ENCODE measurements at regions not wholly inside any gene's neighbourhood (a gene's known extent, or its start where the extent isn't known, plus 50 kb on each side); places are given as distances from the start of the nearest gene placed in this dataset.

DNA sequence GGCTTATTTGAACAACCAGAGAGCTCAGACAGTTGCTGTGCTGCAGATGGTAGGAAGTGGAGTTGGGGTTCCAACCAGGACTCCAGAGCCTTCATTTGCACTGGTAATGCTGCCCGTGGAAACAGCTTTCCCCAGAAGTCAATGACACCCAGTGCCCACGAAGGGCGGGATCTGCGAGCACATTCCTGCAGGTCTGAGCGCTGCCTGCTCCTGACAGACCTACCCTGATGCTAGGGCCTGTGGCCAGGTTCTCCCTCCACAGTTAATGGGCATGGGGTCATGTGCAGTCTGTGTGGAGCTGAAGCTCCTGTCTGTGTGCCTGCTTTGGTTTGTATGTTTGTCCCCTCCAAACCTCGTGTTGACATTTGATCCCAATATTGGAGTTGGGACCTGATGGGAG lies 299.0 kb upstream of the HS6ST1 start:
- Histone ChIP-seq H3K9me2 (replicated peaks; ENCODE audit: insufficient read depth, low read length) (no peaks in the 10 kb centered on the region), H3K36me3 (replicated peaks; ENCODE audit: insufficient read depth, low read length) (no peaks in the 10 kb centered on the region), H3F3A (ENCODE audit: insufficient read depth, low read length) (no peaks in the 10 kb centered on the region), H2AFZ (ENCODE audit: low read length) (no peak overlapping the region), H3K9ac (ENCODE audit: low read length) (no peak overlapping the region), H3K4me2 (ENCODE audit: low read depth, low read length) (no peak overlapping the region), H3K79me2 (ENCODE audit: low read length) (no peaks in the 10 kb centered on the region), H4K20me1 (ENCODE audit: insufficient read depth, low read length) (no peaks in the 10 kb centered on the region), H3K9me3 (replicated peaks; ENCODE audit: insufficient read depth, low read length) (no peaks in the 10 kb centered on the region), H3K4me1 (ENCODE audit: low read length) (no peaks in the 10 kb centered on the region), H3K4me3 (ENCODE audit: low read length) (no peak overlapping the region), H3K27ac (ENCODE audit: low read length) (no peak overlapping the region), H3K27me3 (replicated peaks; ENCODE audit: insufficient read depth, low read length) (no peaks in the 10 kb centered on the region)
- TF ChIP-seq EZH2phosphoT487 (IDR thresholded peaks at IDR 0.05; ENCODE audit: low read length): no peak
- no peak for TF ChIP-seq EZH2 (optimal IDR thresholded peaks at IDR 0.05; ENCODE audit: low read depth, low read length)
- TF ChIP-seq, protein P1, sequence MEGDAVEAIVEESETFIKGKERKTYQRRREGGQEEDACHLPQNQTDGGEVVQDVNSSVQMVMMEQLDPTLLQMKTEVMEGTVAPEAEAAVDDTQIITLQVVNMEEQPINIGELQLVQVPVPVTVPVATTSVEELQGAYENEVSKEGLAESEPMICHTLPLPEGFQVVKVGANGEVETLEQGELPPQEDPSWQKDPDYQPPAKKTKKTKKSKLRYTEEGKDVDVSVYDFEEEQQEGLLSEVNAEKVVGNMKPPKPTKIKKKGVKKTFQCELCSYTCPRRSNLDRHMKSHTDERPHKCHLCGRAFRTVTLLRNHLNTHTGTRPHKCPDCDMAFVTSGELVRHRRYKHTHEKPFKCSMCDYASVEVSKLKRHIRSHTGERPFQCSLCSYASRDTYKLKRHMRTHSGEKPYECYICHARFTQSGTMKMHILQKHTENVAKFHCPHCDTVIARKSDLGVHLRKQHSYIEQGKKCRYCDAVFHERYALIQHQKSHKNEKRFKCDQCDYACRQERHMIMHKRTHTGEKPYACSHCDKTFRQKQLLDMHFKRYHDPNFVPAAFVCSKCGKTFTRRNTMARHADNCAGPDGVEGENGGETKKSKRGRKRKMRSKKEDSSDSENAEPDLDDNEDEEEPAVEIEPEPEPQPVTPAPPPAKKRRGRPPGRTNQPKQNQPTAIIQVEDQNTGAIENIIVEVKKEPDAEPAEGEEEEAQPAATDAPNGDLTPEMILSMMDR (IDR thresholded peaks at IDR 0.05; ENCODE audit: low read length): no peak
- no peak for DNase-seq

GRCh38 chr2:128618642-128619041 lies 300.0 kb upstream of the HS6ST1 start:
- H3K9ac ChIP-seq (ENCODE audit: low read length): no peak overlapping the region
- H2AFZ ChIP-seq (ENCODE audit: low read length): no peak overlapping the region
- H3K4me1 ChIP-seq (ENCODE audit: low read length): peaks cover 7% of the 10 kb centered on the region
- no peaks in the 10 kb centered on the region for H3K9me2 ChIP-seq (replicated peaks; ENCODE audit: insufficient read depth, low read length)
- no peak for DNase-seq
- TF ChIP-seq, protein P1 (IDR thresholded peaks at IDR 0.05; ENCODE audit: low read length): no peak
- no peak for TF ChIP-seq EZH2 (optimal IDR thresholded peaks at IDR 0.05; ENCODE audit: low read depth, low read length)
- no peak for TF ChIP-seq EZH2phosphoT487 (IDR thresholded peaks at IDR 0.05; ENCODE audit: low read length)
- H3K9me3 ChIP-seq (replicated peaks; ENCODE audit: insufficient read depth, low read length): no peaks in the 10 kb centered on the region
- H3K27me3 ChIP-seq (replicated peaks; ENCODE audit: insufficient read depth, low read length): no peaks in the 10 kb centered on the region
- no peak overlapping the region for H3K4me3 ChIP-seq (ENCODE audit: low read length)
- no peaks in the 10 kb centered on the region for H4K20me1 ChIP-seq (ENCODE audit: insufficient read depth, low read length)
- no peak overlapping the region for H3K4me2 ChIP-seq (ENCODE audit: low read depth, low read length)
- no peaks in the 10 kb centered on the region for H3K36me3 ChIP-seq (replicated peaks; ENCODE audit: insufficient read depth, low read length)
- H3F3A ChIP-seq (ENCODE audit: insufficient read depth, low read length): no peaks in the 10 kb centered on the region
- H3K27ac ChIP-seq (ENCODE audit: low read length): no peak overlapping the region
- no peaks in the 10 kb centered on the region for H3K79me2 ChIP-seq (ENCODE audit: low read length)

GRCh38 chr2:128619471-128620325 lies 301.0 kb upstream of the HS6ST1 start:
- no peak overlapping the region for H3K27ac ChIP-seq (ENCODE audit: low read length)
- no peak for DNase-seq
- H3K4me2 ChIP-seq (ENCODE audit: low read depth, low read length): no peak overlapping the region
- no peaks in the 10 kb centered on the region for H3K36me3 ChIP-seq (replicated peaks; ENCODE audit: insufficient read depth, low read length)
- peaks cover 16% of the 10 kb centered on the region for H3K4me1 ChIP-seq (ENCODE audit: low read length)
- H3K4me3 ChIP-seq (ENCODE audit: low read length): no peak overlapping the region
- no peak overlapping the region for H3K9ac ChIP-seq (ENCODE audit: low read length)
- TF ChIP-seq EZH2phosphoT487 (IDR thresholded peaks at IDR 0.05; ENCODE audit: low read length): no peak
- TF ChIP-seq, protein P1 (IDR thresholded peaks at IDR 0.05; ENCODE audit: low read length): no peak
- TF ChIP-seq EZH2 (optimal IDR thresholded peaks at IDR 0.05; ENCODE audit: low read depth, low read length): no peak
- no peaks in the 10 kb centered on the region for H3K27me3 ChIP-seq (replicated peaks; ENCODE audit: insufficient read depth, low read length)
- no peaks in the 10 kb centered on the region for H3F3A ChIP-seq (ENCODE audit: insufficient read depth, low read length)
- no peak overlapping the region for H2AFZ ChIP-seq (ENCODE audit: low read length)
- no peaks in the 10 kb centered on the region for H3K9me2 ChIP-seq (replicated peaks; ENCODE audit: insufficient read depth, low read length)
- no peaks in the 10 kb centered on the region for H3K9me3 ChIP-seq (replicated peaks; ENCODE audit: insufficient read depth, low read length)
- no peaks in the 10 kb centered on the region for H3K79me2 ChIP-seq (ENCODE audit: low read length)
- H4K20me1 ChIP-seq (ENCODE audit: insufficient read depth, low read length): no peaks in the 10 kb centered on the region
